AG04450 (cell line): ENCODE measurements at regions not wholly inside any gene's neighbourhood (a gene's known extent, or its start where the extent isn't known, plus 50 kb on each side); places are given as distances from the start of the nearest gene placed in this dataset.
"Not testable (repeated sequence)": the region's sequence is repeated elsewhere in the genome, so short reads cannot be mapped to it uniquely, and the experiment has no call there.

Experiments
- CTCF ChIA-PET: fragments of 300-600, 350-600 bp; formaldehyde crosslinking; extraction: SDS; loops from one replicate; lab custom pipeline; 2022; ENCODE audit warnings: antibody characterized with exemption, inconsistent platforms; lab: Charles Lee
- POLR2A ChIA-PET: fragments of 350-600 bp; formaldehyde crosslinking; extraction: SDS; loops from one replicate; lab custom pipeline; 2021; ENCODE audit warnings: antibody characterized with exemption, inconsistent platforms; lab: Yijun Ruan, JAX
- DNase-seq: peaks from one replicate; pipeline ENCODE4 v3.0.0-alpha.2; 2011; ENCODE audit warnings: low read depth, low spot score
- H3K27ac ChIP-seq: one replicate; pipeline ENCODE4 v1.5.1; 2012; ENCODE audit warnings: low read depth, low read length, control low read depth
- H3K27me3 ChIP-seq: one replicate; pipeline ENCODE4 v1.6.0; 2012; ENCODE audit warnings: low read length; ENCODE audit not compliant: control insufficient read depth, insufficient read depth
- H3K4me3 ChIP-seq: 2 replicates; pipeline ENCODE4 v1.5.1; 2011; ENCODE audit warnings: mild to moderate bottlenecking, low read depth, low read length, control low read depth
- H3K9me3 ChIP-seq: 2 replicates; pipeline ENCODE4 v1.5.1; 2012; ENCODE audit warnings: low read length; ENCODE audit not compliant: control insufficient read depth, insufficient read depth
- CTCF ChIP-seq: IDR thresholded peaks from 2 replicates; pipeline ENCODE4 v1.5.1; 2011; ENCODE audit warnings: low read depth, low read length, control low read depth, inconsistent platforms

DNA sequence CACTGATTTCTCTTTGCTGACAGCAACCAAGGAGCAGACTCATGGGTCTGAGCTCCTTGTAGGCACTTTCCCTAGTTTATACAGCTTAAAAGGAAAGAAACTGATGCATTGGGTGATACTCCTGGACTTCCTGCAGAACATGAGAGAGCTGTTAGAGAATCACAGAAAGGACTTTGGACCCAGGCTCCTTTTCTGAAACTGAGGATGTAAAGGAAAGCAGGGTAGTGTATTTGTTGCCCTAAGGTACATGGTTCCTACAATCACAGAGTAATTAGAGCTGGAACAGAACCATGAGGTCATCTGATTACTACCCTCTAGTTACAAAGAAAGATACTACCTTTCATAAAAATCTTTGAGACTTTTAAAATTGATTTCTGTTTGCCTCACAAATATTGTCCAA, 477.1 kb upstream of the SPTLC3 start:
- H3K27ac ChIP-seq = no peak overlapping the region
- DNase-seq = no peak
- no peak for TF ChIP-seq CTCF
- ChIA-PET POLR2A (no interaction called here), CTCF (no interaction called here)
- peaks cover 16% of the 10 kb centered on the region for H3K9me3 ChIP-seq
- H3K27me3 ChIP-seq = no peaks in the 10 kb centered on the region
- H3K4me3 ChIP-seq = no peak overlapping the region

GRCh38 chr20:12535316-12535715, 473.5 kb upstream of the SPTLC3 start:
- ChIA-PET CTCF (no interaction called here), POLR2A (no interaction called here)
- Histone ChIP-seq H3K9me3 (peaks cover 13% of the 10 kb centered on the region), H3K27ac (no peak overlapping the region), H3K27me3 (no peaks in the 10 kb centered on the region), H3K4me3 (no peak overlapping the region)
- DNase-seq = no peak
- no peak for TF ChIP-seq CTCF

DNA sequence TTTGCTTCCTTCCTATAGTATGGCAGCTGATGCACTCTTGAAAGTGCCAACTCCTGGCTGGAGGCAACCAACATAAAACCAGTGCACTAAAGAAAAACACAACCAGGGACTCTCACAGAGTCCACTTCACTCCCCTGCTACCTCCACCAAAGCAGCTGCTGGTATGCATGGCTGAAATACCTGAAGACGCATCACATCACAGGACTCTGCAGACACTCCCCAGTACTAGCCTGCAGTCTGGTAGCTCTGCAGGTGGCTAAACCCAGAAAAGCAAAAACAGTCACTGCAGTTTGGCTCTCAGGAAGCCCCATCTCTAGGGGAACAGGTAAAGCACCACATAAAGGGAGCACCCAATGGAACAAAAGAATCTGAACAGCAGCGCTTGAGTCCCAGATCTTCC, 473.0 kb upstream of the SPTLC3 start:
- Histone ChIP-seq H3K4me3 (no peak overlapping the region), H3K27ac (no peak overlapping the region), H3K9me3 (peaks cover 13% of the 10 kb centered on the region), H3K27me3 (no peaks in the 10 kb centered on the region)
- CTCF ChIA-PET = no interaction called here
- no peak for DNase-seq
- no peak for TF ChIP-seq CTCF
- POLR2A ChIA-PET = no interaction called here

- DNase-seq = no peak
- CTCF ChIA-PET = no interaction called here
- no peak for TF ChIP-seq CTCF
- Histone ChIP-seq H3K9me3 (peaks cover 9% of the 10 kb centered on the region; the same call in 1 of the 2 replicates), H3K4me3 (no peak overlapping the region), H3K27me3 (no peaks in the 10 kb centered on the region), H3K27ac (no peak overlapping the region)
- POLR2A ChIA-PET = no interaction called here
Observed at GRCh38 chr20:12554426-12554825, 454.3 kb upstream of the SPTLC3 start.

GRCh38 chr20:12555369-12555768, 453.4 kb upstream of the SPTLC3 start:
- Histone ChIP-seq H3K27ac (no peak overlapping the region), H3K9me3 (peaks cover 9% of the 10 kb centered on the region; the same call in 1 of the 2 replicates), H3K4me3 (no peak overlapping the region), H3K27me3 (no peaks in the 10 kb centered on the region)
- POLR2A ChIA-PET = no interaction called here
- no peak for DNase-seq
- CTCF ChIA-PET = no interaction called here
- no peak for TF ChIP-seq CTCF

DNA sequence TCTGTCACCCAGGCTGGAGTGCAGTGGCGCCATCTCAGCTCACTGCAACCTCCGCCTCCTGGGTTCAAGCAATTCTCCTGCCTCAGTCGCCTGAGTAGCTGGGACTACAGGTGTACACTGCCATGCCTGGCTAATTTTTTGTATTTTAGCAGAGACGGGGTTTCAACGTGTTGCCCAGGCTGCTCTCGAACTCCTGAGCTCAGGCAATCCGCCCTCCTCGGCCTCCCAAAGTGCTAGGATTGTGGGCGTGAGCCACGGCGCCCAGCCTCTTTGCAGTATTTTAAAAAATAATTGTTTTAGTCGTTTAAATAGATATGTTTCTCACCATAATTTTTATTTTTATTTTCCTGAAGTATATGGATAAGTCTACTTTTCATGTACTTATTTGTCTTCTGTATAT, 452.9 kb upstream of the SPTLC3 start:
- H3K27me3 ChIP-seq, CTCF ChIA-PET, POLR2A ChIA-PET, H3K27ac ChIP-seq, H3K4me3 ChIP-seq, DNase-seq: not testable (repeated sequence)
- H3K9me3 ChIP-seq = peaks cover 11% of the 10 kb centered on the region
